Suprapubic skin (tissue), 3 donors: ENCODE measurements at regions not wholly inside any gene's neighbourhood (a gene's known extent, or its start where the extent isn't known, plus 50 kb on each side); places are given as distances from the start of the nearest gene placed in this dataset.

Source experiments
- CTCF ChIP-seq, 2 donors: fragments of 200-600 bp in 1 of 2; fragments of 450-650 bp in 1 of 2; sonication (generic) in 1 of 2; IDR thresholded peaks; one replicate each; pipeline ENCODE4 v1.5.1; 2016 to 2019; ENCODE audit warnings: antibody characterized with exemption in 2 of 2, mild to moderate bottlenecking in 1 of 2, moderate library complexity in 1 of 2
- EP300 ChIP-seq: sonication (generic); formaldehyde crosslinking; IDR thresholded peaks from one replicate; pipeline ENCODE4 v1.6.1; 2017; ENCODE audit warnings: antibody characterized with exemption
- POLR2A ChIP-seq, 2 donors: fragments of 450-650 bp; IDR thresholded peaks; one replicate each; pipeline ENCODE4 v1.6.1; 2017; ENCODE audit warnings: antibody characterized with exemption in 2 of 2, mild to moderate bottlenecking in 2 of 2, moderate library complexity in 2 of 2

GRCh38 chr4:166324321-166324720, 451.3 kb downstream of the TLL1 start:
- no peak for TF ChIP-seq CTCF (IDR thresholded peaks at IDR 0.05)
- TF ChIP-seq EP300 = no peak
- no peak for TF ChIP-seq POLR2A (IDR thresholded peaks at IDR 0.05)
